ENCODE measurements at regions not wholly inside any gene's neighbourhood (a gene's known extent, or its start where the extent isn't known, plus 50 kb on each side); places are given as distances from the start of the nearest gene placed in this dataset.
"Not testable (repeated sequence)": the region's sequence is repeated elsewhere in the genome, so short reads cannot be mapped to it uniquely, and the experiment has no call there.

DNA sequence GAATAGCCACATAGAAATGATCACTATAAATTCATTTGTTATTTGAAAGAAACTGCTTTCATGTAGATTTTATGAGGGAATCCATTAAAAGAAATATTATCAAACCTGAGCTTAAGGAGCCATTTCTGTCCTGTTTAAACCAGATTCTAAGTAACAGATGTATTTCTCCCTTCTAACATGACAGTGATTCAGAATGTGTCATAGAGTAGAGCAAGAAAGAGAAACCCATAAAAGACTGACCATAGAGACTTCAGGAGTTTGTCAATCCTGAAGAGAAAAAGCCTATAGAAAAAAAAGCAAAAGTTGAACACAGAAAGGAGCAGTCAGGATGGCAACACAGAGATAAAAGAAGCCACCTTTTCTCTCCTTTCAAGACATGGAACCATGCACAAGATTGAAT is 390.6 kb downstream of the PRIM2 start:
- DNase-seq, result not testable (repeated sequence)

DNA sequence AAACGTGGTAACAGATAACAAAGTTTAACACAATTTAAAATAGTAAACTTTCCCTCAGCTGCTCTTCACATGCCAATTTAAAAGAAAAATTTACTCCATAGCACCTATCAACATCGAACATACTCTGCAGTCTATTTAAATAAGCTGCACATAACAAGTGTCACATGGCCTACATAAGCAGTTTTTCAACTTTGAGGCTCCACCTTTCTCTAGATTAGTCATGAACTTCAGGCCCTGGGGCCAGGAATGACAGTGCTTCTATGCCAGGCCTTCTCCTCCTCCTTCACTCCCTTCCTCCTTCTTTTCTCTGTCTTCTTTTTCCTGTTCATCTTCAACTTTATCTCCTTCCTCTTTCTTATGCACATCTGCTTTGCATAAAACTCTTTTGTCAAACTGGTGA is 405.1 kb downstream of the PRIM2 start:
- not testable (repeated sequence) for DNase-seq

DNA sequence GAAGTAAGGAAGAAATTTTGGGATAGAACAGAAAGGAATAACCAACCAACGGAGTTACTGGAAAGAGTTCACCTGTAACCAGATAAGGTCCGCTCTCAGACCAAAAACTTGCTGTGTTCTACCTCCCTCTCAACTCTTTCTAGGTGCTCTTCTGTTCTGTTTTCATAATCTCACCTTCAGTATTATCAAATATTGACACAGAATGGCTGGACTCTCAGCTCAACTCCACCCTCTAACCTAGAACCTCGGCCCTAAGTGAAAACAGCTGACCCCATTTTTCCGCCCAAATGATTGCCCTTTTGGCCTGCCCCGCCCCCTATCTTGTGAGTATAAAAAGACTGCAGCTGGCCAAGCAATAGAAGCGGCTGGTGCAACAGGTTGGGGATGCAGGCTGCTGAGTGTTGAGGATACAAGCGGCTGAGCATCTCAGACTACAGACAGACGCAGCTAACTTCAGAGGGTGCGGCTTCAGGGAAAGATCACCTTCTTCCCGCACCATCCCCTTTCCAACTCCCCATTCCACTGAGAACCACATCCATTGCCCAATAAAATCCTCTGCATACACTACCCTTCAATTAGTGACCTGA is 406.5 kb downstream of the PRIM2 start:
- DNase-seq, result not testable (repeated sequence)

DNA sequence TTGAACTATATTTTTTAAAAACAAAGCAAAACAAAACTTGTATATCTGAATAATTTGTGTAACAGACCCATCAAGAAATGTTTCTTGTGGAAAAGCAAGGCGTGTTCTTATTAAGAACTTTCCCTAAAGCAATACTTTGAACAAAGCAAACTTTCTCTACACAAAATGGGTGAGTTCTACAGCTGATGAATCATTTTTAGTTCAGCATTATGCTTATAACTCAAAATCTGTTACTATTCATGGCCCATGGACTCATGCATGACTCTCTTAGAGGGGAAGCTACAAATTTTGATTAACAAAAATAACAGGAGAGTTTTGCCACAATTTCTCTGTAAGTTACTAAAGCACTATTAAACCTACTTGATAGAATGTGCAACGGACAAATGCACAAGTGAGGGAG is 412.0 kb downstream of the PRIM2 start:
- not testable (repeated sequence) for DNase-seq

DNA sequence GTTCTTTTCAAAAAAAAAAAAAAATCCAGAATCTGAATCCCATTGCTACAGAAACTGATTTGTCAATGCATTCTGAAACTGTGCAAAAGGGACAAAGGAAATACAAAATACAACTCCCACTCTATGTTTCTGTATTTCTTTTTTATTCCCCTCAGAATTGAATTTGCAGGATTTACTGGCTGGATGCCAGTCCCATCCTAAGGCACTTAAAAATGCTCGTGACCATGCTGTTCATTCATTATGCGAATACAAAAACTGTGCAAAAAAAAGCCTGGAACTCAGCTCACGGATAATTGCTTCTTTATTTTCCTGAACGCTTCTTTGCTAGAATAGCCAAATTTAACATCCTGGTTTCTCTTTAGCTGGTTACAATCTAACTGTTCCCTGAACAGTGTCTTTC is 413.3 kb downstream of the PRIM2 start:
- not testable (repeated sequence) for DNase-seq

DNA sequence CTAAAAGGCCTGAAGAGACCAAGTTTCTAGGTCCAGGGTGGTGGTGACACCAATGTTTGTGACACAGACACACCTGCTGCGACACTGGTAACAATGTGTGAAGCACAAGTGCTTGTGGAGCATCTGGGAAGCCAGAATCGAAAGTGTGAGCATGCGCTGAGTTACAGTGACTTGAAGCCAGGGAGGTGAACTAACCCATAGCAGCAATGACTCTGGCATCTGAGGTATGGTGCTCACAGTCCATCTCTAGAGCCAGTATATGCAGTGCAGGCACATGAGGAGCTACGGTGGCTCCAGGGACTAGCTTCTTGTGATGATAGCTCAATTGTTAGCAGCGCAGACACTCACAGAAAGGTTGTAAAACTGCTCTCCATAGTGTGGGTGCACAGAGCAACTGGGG is 430.3 kb downstream of the PRIM2 start:
- not testable (repeated sequence) for DNase-seq

DNA sequence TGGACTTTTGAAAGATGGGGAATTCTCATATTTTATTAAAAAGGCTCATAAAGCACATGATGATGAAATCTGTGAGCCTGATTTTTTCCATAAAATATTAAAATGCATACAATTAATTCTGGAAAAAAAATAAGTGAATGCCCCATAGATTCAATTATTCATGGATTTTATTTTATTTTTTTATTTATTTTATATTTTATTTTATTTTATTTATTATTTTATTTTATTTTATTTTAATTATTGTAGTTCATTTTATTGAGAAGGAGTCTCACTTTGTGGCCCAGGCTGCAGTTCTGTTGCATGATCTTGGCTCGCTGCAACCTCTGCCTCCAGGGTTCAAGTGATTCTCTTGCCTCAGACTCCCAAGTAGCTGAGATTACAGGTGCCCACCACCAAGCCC is 442.4 kb downstream of the PRIM2 start:
- not testable (repeated sequence) for DNase-seq

DNA sequence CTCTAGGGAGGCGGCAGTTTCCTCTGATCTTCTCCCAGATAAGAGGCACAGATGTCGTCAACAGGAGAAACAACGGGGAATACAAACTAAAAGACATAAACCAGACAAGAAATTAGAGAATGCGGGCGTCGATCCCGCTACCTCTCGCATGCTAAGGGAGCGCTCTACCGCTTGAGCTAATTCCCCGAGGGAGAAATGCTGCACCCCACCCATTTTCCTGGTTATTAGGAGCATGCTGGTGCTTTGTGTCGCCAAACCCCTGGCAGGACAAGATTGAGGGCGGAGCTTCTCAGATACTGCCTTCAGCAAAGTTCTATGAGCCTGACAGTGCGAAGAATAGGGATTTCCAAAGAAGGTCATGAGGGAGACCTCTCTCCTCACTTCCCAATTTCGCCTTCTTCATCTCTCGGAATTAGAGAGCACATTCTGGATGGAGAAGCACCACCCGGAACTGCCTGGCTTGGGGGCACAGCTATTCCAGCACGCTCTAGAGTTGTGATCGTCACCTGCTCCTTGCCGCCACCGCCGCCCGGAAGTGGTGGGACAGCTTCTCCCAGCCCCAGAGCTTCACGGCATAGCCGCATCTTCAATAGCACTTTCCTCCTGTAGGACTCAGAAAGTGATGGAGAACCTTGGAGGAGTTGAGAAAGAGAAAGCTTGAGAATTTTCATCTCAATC is 475.4 kb downstream of the PRIM2 start:
- not testable (repeated sequence) for DNase-seq

DNA sequence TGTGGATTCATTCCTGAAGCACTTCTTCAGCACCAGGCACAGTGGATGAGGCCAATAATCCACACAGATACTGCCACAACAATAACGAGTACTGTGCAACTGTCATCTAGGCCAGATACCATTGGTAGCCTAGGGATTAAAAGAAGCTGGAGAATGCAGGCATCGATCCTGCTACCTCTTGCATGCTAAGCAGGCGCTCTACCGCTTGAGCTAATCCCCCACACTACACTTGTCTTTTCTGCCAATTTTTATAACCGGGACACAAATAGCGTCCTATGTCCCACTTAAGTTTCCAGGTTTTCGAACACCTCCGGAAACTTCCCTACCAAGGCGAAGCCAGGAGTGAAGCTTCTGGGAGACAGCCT is 475.9 kb downstream of the PRIM2 start:
- DNase-seq, result not testable (repeated sequence)

DNA sequence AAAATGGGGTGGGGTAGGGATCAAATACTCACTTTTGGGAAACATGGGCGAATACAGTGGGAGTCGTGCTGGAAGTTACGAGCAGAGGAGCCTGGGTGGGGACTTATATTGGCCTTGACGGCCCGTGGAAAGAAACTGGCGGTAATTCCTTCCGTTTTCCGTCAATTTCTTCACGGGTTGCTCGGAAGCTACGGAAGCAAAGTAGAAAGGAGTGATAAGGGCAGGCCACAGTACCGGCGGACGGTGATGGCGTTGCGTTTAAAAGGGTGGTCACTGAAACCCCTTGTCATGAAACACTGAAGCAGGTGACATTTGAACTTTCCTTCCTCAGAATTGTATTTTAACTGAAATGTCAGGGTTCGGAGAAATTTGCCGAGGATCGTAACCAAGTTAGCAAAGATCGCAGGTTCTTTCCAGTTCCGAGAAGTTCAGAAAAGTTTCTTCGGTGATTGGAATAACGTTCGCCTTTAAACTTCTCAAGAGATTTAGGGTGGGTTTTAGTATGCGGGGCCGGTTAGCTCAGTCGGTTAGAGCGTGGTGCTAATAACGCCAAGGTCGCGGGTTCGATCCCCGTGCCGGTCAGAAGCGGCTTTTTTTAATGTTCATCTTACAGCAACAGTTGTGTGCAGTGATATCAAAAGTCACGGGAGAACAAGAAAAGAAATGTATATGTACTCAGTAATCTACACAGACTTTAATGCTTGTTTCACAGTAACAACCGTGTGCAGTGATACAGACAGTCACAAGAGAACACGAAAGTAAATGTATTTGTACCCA is 482.5 kb downstream of the PRIM2 start:
- not testable (repeated sequence) for DNase-seq

DNA sequence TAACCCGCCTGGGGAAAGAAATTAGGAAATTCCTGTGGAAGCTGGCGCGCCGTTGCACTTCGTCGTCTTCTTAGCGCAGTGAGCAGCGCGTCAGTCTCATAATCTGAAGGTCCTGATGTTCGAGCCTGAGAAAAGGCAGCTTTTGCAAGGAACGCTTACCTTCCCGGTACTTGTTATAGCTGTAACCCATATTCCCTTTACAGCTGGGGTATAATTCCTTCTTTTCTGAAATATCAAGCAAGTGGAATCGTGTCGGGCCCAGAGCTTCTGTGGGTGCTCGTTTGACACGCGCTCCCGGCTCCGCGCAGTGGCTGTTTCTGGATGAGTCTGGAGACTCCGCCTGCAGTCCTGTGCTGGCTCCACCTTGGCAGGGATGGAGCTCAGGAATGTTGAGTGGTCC is 491.2 kb downstream of the PRIM2 start:
- DNase-seq, result not testable (repeated sequence)

DNA sequence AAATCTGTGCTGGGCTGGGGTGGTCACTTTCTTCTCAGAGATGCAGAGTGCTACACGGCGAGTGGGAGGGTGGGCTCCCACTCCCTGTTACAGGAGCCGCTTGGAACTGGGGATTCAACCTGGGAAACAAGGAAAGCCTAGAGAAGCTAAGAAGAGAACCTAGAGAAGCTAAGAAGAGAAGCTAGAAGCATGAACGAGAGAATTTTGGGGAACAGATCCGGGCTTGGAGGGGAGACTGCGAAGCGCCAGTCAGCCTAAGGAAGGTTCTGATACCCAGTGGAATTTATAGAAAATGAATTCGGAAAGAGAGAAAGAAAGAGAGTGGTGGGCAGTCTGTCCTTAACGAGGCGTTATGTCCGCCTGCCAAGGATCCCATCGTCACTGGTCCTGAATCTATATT is 492.0 kb downstream of the PRIM2 start:
- not testable (repeated sequence) for DNase-seq

DNA sequence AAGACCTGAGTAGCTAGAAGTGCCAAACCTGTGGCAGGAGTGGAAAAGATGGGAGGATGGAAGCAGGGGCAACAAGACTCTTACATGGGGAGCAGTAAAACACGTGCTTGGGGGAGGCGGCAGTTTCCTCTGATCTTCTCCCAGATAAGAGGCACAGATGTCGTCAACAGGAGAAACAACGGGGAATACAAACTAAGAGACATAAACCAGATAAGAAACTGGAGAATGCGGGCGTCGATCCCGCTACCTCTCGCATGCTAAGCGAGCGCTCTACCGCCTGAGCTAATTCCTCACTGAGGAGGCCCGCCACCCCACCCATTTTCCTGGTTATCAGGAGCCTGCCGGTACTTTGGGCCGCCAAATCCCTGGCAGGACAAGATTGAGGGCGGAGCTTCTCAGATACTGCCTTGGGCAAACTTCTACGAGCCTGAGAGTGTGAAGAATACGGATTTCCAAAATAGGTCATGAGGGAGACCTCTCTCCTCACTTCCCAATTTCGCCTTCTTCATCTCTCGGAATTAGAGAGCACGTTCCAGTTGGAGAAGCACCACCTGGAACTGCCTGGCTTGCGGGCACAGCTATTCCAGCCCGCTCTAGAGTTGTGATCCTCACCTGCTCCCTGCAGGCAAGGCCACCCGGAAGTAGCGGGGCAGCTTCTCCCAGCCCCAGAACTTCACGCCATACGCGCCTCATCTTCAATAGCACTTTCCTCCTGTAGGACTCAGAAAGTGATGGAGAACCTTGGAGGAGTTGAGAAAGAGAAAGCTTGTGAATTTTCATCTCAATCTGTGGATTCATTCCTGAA is 496.0 kb downstream of the PRIM2 start:
- not testable (repeated sequence) for DNase-seq

DNA sequence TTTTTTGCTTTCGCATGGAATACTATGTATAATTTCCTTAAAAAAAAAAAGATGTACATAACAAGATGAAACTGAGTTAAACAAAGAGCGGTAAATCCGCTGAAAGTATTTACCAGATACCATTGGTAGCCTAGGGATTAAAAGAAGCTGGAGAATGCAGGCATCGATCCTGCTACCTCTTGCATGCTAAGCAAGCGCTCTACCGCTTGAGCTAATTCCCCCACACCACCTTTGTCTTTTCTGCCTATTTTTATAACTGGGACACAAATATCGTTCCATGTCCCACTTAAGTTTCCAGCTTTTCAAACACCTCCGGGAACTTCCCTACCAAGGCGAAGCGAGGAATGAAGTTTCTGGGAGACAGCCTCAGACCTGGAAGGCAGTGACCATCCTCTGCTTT is 498.4 kb downstream of the PRIM2 start:
- DNase-seq, result not testable (repeated sequence)

DNA sequence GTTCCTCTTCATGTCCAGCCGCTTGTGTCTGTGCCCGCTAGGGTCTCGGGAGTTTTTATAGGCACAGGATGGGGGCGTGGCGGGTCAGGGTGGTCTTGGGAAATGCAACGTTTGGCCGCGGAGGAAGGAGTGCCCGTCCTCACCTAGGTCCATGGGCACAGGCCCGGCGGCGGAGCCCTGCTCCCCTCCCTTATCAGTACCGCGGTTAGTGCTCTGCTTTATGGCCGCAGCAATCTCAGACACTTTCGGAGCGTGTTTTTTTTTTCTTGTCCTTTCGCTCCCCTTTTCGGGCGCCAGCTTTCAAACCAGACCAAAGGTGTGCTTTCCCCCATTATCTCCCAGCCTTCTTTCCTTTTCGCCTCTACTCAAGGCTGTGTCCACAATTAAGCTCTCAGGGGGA is 503.9 kb downstream of the PRIM2 start:
- not testable (repeated sequence) for DNase-seq

DNA sequence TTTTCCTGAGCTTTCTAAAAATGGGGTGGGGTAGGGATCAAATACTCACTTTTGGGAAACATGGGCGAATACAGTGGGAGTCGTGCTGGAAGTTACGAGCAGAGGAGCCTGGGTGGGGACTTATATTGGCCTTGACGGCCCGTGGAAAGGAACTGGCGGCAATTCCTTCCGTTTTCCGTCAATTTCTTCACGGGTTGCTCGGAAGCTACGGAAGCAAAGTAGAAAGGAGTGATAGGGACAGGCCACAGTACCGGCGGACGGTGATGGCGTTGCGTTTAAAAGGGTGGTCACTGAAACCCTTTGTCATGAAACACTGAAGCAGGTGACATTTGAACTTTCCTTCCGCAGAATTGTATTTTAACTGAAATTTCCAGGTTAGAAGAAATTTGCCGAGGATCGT is 505.0 kb downstream of the PRIM2 start:
- not testable (repeated sequence) for DNase-seq

DNA sequence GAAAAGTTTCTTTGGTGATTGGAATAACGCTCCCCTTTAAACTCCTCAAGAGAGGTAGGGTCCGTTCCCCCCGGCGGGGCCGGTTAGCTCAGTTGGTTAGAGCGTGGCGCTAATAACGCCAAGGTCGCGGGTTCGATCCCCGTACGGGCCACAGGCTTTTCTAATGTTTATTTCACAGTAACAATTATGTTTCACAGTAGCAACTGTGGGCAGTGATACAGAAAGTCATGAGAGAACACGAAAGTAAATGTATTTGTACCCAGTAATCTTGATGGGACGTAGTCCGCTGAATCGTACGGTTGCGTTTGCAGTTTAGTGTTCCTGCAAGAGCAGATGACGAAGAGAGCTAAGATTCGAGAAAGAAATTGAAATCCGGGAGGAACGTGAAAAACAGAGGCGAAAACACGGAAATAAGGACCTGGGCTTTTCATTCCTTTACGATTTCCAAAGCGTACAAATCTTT is 505.5 kb downstream of the PRIM2 start:
- DNase-seq, result no peak

DNA sequence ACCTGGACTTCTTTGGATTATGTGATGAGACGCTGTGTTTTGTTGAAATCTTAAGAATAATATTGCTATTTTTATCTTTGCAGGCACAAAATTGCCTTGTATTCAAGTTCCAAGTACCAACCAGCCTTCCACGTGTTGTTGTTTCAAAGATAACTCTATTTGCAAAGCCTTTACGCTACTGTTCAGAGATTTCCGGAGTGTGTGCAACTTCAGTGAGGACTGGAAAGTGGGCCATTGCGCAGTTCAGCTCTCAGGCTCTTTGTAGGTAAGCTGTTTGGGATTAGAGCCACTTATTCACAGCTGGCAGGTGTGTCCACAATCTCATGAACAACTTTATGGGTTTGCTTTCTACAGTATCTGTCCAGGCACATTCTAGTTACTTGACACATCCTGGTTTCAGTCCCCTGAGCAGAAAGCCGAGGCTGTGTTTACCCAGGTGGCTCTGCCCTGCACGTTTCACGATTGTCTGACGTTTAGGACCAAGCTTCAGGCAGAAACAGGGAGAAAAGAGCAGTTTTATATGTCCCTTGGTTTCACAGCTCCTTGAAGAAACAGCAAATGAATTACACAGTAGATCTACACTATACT is 520.3 kb downstream of the PRIM2 start:
- peak; percentile 27 for DNase-seq

DNA sequence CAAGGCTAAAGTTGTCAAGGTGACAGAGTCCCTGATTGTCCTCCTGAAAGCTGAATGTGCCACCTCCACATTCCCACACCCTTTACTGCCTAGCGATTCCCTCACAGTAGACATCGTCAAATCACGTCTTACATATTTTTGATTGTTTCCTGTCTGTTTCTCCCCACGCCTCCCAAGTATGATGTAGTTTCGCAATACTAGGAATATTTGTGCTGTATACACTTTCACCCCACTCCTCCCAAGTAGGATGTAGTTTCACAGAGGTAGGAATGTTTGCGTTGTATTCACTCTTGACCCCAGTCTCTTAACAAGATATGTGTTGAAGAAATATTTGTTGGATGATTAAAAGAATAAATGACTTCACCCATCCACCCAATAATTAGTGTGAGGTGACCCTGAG is 524.1 kb downstream of the PRIM2 start:
- not testable (repeated sequence) for DNase-seq

DNA sequence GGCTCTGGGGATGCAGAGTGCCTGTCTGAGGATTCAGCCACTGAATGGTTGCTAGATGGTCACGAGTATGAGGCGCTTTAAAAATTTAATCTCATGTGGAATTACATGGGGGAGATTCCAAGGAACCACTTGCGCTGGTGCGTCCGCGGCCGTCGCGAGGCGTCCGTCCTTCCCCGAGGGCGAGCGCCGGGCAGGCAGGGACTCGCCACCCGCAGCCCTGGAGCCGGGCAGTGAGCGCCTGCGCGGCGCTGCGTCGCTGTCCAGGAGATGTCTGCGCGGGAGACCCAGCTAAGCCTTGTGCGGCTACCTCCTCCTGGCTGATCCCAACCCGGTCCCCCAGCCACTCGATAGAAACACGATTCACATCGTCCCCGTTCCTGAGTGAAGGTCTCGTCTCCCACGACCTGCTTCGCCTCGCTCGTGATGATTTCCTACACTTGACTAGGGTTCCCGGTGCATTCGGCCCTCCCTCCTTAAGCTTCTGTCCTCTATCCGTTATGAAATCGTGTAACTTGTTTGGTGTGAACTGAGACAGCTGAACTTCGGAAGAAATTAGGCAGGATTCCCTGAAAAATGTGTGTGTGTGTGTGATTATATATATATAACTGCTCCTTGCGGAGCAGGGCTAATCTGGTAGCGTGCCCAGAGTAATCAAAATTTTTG is 536.4 kb downstream of the PRIM2 start:
- not testable (repeated sequence) for DNase-seq

DNA sequence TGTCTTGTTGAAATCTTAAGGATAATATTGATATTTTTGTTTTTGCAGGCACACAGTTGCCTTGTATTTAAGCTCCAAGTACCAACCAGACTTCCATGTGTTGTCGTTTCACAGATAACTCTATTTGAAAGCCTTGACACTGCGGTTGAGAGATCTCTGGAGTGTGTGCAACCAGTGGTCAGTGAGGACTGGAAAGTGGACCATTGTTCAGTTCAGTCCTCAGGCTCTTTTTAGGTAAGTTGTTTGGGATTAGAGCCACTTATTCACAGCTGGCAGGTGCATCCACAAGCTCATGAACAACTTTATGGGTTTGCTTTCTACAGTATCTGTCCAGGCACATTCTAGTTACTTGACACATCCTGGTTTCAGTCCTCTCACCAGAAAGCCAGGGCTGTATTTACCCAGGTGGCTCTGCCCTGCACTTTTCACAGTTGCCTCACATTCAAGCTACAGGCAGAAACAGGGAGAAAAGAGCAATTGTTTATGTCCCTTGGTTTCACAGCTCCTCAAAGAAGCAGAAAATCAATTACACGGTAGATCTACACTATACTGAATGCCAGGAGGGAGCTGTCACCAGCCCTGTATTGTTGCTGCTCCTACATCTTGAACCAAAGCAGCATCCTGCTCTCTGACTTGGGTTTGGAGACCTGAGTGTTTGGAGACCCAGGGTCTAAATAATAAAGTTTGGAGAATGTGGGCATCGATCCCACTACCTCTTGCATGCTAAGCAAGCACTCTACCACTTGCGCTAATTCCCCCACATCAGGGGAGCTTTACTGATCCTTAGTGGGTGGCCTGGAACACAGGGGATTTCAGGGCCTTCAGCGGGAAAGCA is 543.3 kb downstream of the PRIM2 start:
- not testable (repeated sequence) for DNase-seq
